HepG2 (cell line): ENCODE measurements at regions not wholly inside any gene's neighbourhood (a gene's known extent, or its start where the extent isn't known, plus 50 kb on each side); places are given as distances from the start of the nearest gene placed in this dataset.

Source experiments
- ATAC-seq: fragments of 200-7000 bp; cut with Tn5 transposase; 3 replicates; pipeline ENCODE4 v1.9.1; 2020; ENCODE audit warnings: mild to moderate bottlenecking, moderate library complexity
- BruUV-seq: library from RNA; stranded (reverse); fragments of 400-500 nt; replicated peaks from 2 replicates; lab custom pipeline; 2021; lab: Mats Ljungman, UMichigan
- CTCF ChIA-PET: fragments of 300-600 bp; formaldehyde crosslinking; extraction: SDS; loops from one replicate; lab custom pipeline; 2021; ENCODE audit warnings: low total read pairs, inconsistent platforms, low intra/inter-chr PET ratio; lab: Yijun Ruan, JAX
- POLR2A ChIA-PET: fragments of 350-600 bp; sonication (Branson Sonifier 250); formaldehyde crosslinking; loops from one replicate; lab custom pipeline; 2020; ENCODE audit warnings: antibody characterized with exemption, inconsistent platforms; lab: Yijun Ruan, JAX
- DNase-seq: peaks from one replicate; pipeline ENCODE4 v3.0.0-alpha.2; 2015; ENCODE audit warnings: low spot score
- FAIRE-seq: peaks from 3 replicates; lab custom pipeline; 2011; peaks lifted over from hg19 to GRCh38; lab: Jason Lieb, UNC
- H2AFZ ChIP-seq: one replicate; pipeline ENCODE4 v1.6.1; 2011; ENCODE audit warnings: low read length, inconsistent platforms
- H3K27ac ChIP-seq: fragments of 300-600 bp; 3 replicates; pipeline ENCODE4 v1.8.0; 2011; ENCODE audit warnings: mixed run types, mild to moderate bottlenecking, mixed read lengths, low read length, inconsistent platforms; ENCODE audit not compliant: insufficient read depth; ENCODE audit errors: extremely low read length
- H3K27me3 ChIP-seq, 2 experiments: fragments of 200-600 bp in 1 of 2; 2 replicates in 1 of 2; 3 replicates in 1 of 2; pipeline versions ENCODE4 v1.6.0 to v1.8.0; 2011; ENCODE audit warnings: low read length in 2 of 2, mild to moderate bottlenecking in 2 of 2, moderate library complexity in 2 of 2, inconsistent platforms in 1 of 2; ENCODE audit not compliant: insufficient read depth in 2 of 2, control insufficient read depth in 1 of 2
- H3K36me3 ChIP-seq, 2 experiments: fragments of 200-600 bp in 1 of 2; replicated peaks in 1 of 2; 2 replicates in 1 of 2; 3 replicates in 1 of 2; pipeline versions ENCODE4 v1.5.1 to v1.8.0; 2011; ENCODE audit warnings: low read length in 2 of 2, inconsistent platforms in 1 of 2; ENCODE audit not compliant: insufficient read depth in 2 of 2, control insufficient read depth in 1 of 2
- H3K4me1 ChIP-seq: 2 replicates; pipeline ENCODE4 v1.5.1; 2012; ENCODE audit warnings: low read length, inconsistent platforms; ENCODE audit not compliant: insufficient read depth
- H3K4me2 ChIP-seq: 2 replicates; pipeline ENCODE4 v1.6.0; 2011; ENCODE audit warnings: low read depth, low read length, inconsistent platforms
- H3K4me3 ChIP-seq, 3 experiments: fragments of 200-600 bp in 1 of 3; sonication (generic), shearing (Covaris generic) in 1 of 3; replicated peaks in 1 of 3; 2 replicates each; pipeline ENCODE4 v1.5.1; 2011 to 2016; ENCODE audit warnings: low read length in 3 of 3, inconsistent platforms in 2 of 3, low read depth in 2 of 3, mild to moderate bottlenecking in 2 of 3, control low read depth in 1 of 3, mixed read lengths in 1 of 3; ENCODE audit not compliant: insufficient read depth in 1 of 3
- H3K79me2 ChIP-seq: one replicate; pipeline ENCODE4 v1.6.1; 2011; ENCODE audit warnings: low read length, inconsistent platforms; ENCODE audit not compliant: insufficient read depth
- H3K9ac ChIP-seq: 2 replicates; pipeline ENCODE4 v1.6.0; 2011; ENCODE audit warnings: mild to moderate bottlenecking, low read depth, low read length, inconsistent platforms; ENCODE audit not compliant: insufficient read depth
- H3K9me3 ChIP-seq: 2 replicates; pipeline ENCODE4 v1.5.1; 2012; ENCODE audit warnings: mild to moderate bottlenecking, low read length
- H4K20me1 ChIP-seq: 2 replicates; pipeline ENCODE4 v1.6.0; 2011; ENCODE audit warnings: inconsistent platforms, mild to moderate bottlenecking, low read length, moderate library complexity; ENCODE audit not compliant: insufficient read depth
- FOXA3 ChIP-seq: IDR thresholded peaks from 2 replicates; pipeline ENCODE4 v1.6.1; 2016; ENCODE audit warnings: missing genetic modification reagents, missing compliant biosample characterization
- HNF4A ChIP-seq: sonication (generic); formaldehyde crosslinking; IDR thresholded peaks from 2 replicates; pipeline ENCODE4 v1.4.0; 2020; ENCODE audit warnings: missing genetic modification reagents
- IKZF1 ChIP-seq: fragments of 450-650 bp; IDR thresholded peaks from 2 replicates; pipeline ENCODE4 v1.7.1; 2016
- SOX5 ChIP-seq: IDR thresholded peaks from 2 replicates; pipeline ENCODE4 v1.6.1; 2016; ENCODE audit warnings: borderline replicate concordance
- TCF7L2 ChIP-seq: IDR thresholded peaks from 2 replicates; pipeline ENCODE4 v1.6.1; 2011; ENCODE audit warnings: mild to moderate bottlenecking, low read depth, low read length, moderate library complexity
- ZNF329 ChIP-seq: sonication (generic); formaldehyde crosslinking; IDR thresholded peaks from 2 replicates; pipeline ENCODE4 v1.9.0; 2021; ENCODE audit warnings: low read depth, mild to moderate bottlenecking, missing genetic modification reagents
- ZSCAN25 ChIP-seq: sonication (generic); formaldehyde crosslinking; IDR thresholded peaks from 2 replicates; pipeline ENCODE4 v1.8.0; 2022; ENCODE audit warnings: mild to moderate bottlenecking, missing genetic modification reagents
- WGBS: methylation state at CpG from one replicate; pipeline ENCODE4 v1.1.6; 2017; ENCODE audit warnings: low lambda C conversion rate; 5-methylcytosine and 5-hydroxymethylcytosine counted together
- in situ Hi-C: cut with HindIII; loops from 2 replicates; pipeline ENCODE4 v1.10.0; 2017; ENCODE audit warnings: low pct_unique_long_range_greater_than_20kb; ENCODE audit not compliant: extremely low pct_ligation_motif_present
- intact Hi-C: fragments of 100-400 bp; cut with micrococcal nuclease; formaldehyde crosslinking; loops from one replicate; pipeline ENCODE4 v1.10.0; 2022; ENCODE audit not compliant: unreplicated experiment
- TF ChIP-seq, protein P1 (sequence below): sonication (generic); formaldehyde crosslinking; IDR thresholded peaks from 2 replicates; pipeline ENCODE4 v1.4.0; 2020; ENCODE audit warnings: missing genetic modification reagents, borderline replicate concordance
- TF ChIP-seq, protein P2 (sequence below): sonication (generic); formaldehyde crosslinking; IDR thresholded peaks from 2 replicates; pipeline ENCODE4 v1.4.0; 2020; ENCODE audit warnings: missing genetic modification reagents
- TF ChIP-seq, protein P3 (sequence below): sonication (generic); formaldehyde crosslinking; IDR thresholded peaks from 2 replicates; pipeline ENCODE4 v1.4.0; 2020; ENCODE audit warnings: missing genetic modification reagents
- TF ChIP-seq, protein P4 (sequence below): sonication (generic); formaldehyde crosslinking; IDR thresholded peaks from 2 replicates; pipeline ENCODE4 v1.8.0; 2022; ENCODE audit warnings: low read depth, missing genetic modification reagents
- TF ChIP-seq, protein P5 (sequence below): sonication (generic); IDR thresholded peaks from 2 replicates; pipeline ENCODE4 v1.6.1; 2016; ENCODE audit warnings: low read depth, borderline replicate concordance

DNA sequence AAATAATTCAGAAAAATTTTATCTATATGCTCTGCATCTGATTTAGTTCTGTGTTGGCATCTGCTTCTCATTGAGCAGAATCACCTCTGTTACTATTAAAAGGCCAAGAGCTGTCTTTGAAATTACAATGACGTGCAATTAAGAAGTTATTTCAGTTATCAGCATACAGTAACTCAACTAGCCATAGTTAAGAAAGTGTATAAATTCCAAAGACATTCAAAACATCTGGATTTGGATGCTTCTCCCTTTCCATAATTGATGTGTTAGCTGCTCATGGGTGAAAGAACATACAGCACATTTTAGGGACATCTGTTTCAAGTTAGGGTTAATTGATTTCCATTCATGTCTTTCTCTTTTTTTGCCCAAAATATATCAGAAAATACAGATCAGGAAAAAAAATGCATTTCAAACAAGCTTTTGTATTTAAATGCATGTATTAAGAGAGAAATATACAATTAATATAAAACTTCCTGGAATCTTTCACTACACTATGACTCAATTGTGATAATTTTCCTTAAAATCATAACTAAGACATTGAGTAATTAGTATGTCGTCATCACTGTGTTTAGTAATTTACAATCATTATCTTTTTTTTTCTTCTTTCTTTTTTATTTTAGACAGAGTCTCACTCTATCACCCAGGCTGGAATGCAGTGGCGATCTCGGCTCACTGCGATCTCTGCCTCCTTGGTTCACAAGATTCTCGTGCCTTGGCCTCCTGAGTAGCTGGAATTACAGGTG lies 82.7 kb upstream of the MBNL1 start (continued):
- TF ChIP-seq, protein P1, sequence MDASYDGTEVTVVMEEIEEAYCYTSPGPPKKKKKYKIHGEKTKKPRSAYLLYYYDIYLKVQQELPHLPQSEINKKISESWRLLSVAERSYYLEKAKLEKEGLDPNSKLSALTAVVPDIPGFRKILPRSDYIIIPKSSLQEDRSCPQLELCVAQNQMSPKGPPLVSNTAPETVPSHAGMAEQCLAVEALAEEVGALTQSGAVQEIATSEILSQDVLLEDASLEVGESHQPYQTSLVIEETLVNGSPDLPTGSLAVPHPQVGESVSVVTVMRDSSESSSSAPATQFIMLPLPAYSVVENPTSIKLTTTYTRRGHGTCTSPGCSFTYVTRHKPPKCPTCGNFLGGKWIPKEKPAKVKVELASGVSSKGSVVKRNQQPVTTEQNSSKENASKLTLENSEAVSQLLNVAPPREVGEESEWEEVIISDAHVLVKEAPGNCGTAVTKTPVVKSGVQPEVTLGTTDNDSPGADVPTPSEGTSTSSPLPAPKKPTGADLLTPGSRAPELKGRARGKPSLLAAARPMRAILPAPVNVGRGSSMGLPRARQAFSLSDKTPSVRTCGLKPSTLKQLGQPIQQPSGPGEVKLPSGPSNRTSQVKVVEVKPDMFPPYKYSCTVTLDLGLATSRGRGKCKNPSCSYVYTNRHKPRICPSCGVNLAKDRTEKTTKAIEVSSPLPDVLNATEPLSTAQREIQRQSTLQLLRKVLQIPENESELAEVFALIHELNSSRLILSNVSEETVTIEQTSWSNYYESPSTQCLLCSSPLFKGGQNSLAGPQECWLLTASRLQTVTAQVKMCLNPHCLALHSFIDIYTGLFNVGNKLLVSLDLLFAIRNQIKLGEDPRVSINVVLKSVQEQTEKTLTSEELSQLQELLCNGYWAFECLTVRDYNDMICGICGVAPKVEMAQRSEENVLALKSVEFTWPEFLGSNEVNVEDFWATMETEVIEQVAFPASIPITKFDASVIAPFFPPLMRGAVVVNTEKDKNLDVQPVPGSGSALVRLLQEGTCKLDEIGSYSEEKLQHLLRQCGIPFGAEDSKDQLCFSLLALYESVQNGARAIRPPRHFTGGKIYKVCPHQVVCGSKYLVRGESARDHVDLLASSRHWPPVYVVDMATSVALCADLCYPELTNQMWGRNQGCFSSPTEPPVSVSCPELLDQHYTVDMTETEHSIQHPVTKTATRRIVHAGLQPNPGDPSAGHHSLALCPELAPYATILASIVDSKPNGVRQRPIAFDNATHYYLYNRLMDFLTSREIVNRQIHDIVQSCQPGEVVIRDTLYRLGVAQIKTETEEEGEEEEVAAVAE (CRISPR knock-in tag), result no peak
- TF ChIP-seq TCF7L2, result no peak
- TF ChIP-seq ZSCAN25 (CRISPR knock-in tag), result no peak
- TF ChIP-seq IKZF1, result no peak
- TF ChIP-seq, all 625 proteins: peak for 2

DNA sequence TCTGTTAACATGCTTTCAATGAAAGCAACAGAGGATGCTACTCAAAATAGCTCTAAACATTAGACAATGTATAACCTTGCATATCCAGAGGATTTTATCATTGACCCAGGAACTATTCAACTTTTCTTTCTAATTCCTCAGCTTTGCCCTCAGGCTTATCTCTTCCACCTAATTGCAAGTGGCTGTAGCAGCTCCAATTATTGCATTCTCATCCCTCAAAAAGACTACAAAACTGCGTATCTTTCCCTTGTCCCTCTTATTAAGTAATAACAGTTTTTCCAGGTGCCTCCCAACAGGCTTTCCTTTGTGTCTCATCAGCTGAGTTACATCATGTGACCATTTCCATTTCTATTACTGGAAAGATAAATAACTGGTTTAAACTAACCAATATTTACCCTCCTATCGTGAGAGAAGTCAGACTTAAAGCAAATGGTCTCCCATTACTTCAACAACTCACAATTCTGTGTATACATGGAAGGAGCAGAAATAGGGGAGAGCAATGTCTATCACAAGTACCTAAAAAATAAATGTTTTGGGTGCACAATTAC lies 78.0 kb upstream of the MBNL1 start:
- in situ Hi-C loops, result no loop called here
- FAIRE-seq, result no peak
- TF ChIP-seq ZNF329 (no peak), SOX5 (CRISPR knock-in tag) (peak; percentile 17; the same call in 1 of the 2 replicates), FOXA3 (CRISPR knock-in tag) (0 out of 2 replicates have a peak, but pooled peaks have one; percentile 20), HNF4A (CRISPR knock-in tag) (no peak)
- TF ChIP-seq, protein P2, sequence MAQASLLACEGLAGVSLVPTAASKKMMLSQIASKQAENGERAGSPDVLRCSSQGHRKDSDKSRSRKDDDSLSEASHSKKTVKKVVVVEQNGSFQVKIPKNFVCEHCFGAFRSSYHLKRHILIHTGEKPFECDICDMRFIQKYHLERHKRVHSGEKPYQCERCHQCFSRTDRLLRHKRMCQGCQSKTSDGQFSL, result no peak
- TF ChIP-seq, protein P3, sequence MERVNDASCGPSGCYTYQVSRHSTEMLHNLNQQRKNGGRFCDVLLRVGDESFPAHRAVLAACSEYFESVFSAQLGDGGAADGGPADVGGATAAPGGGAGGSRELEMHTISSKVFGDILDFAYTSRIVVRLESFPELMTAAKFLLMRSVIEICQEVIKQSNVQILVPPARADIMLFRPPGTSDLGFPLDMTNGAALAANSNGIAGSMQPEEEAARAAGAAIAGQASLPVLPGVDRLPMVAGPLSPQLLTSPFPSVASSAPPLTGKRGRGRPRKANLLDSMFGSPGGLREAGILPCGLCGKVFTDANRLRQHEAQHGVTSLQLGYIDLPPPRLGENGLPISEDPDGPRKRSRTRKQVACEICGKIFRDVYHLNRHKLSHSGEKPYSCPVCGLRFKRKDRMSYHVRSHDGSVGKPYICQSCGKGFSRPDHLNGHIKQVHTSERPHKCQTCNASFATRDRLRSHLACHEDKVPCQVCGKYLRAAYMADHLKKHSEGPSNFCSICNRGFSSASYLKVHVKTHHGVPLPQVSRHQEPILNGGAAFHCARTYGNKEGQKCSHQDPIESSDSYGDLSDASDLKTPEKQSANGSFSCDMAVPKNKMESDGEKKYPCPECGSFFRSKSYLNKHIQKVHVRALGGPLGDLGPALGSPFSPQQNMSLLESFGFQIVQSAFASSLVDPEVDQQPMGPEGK (CRISPR knock-in tag), result no peak
- TF ChIP-seq, protein P4, sequence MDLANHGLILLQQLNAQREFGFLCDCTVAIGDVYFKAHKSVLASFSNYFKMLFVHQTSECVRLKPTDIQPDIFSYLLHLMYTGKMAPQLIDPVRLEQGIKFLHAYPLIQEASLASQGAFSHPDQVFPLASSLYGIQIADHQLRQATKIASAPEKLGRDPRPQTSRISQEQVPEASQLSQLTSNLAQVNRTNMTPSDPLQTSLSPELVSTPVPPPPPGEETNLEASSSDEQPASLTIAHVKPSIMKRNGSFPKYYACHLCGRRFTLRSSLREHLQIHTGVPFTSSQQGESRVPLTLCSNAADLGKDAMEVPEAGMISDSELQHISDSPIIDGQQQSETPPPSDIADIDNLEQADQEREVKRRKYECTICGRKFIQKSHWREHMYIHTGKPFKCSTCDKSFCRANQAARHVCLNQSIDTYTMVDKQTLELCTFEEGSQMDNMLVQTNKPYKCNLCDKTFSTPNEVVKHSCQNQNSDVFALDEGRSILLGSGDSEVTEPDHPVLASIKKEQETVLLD (CRISPR knock-in tag), result no peak
- TF ChIP-seq, protein P5, sequence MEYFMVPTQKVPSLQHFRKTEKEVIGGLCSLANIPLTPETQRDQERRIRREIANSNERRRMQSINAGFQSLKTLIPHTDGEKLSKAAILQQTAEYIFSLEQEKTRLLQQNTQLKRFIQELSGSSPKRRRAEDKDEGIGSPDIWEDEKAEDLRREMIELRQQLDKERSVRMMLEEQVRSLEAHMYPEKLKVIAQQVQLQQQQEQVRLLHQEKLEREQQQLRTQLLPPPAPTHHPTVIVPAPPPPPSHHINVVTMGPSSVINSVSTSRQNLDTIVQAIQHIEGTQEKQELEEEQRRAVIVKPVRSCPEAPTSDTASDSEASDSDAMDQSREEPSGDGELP, result peak; percentile 32; the same call in 1 of the 2 replicates

More for the DNA sequence above, 78.0 kb upstream of the MBNL1 start:
- Histone ChIP-seq H3K27me3 (no peaks in the 10 kb centered on the region), H3K79me2 (no peaks in the 10 kb centered on the region), H3K9me3 (no peaks in the 10 kb centered on the region), H3K4me2 (no peak overlapping the region), H4K20me1 (no peaks in the 10 kb centered on the region), H3K9ac (no peak overlapping the region), H3K4me1 (0 out of 2 replicates have a peak, but pooled peaks cover 12% of the 10 kb centered on the region), H3K27ac (no peak overlapping the region), H3K4me3 (no peak overlapping the region), H2AFZ (no peak overlapping the region), H3K36me3 (no peaks in the 10 kb centered on the region)
- BruUV-seq, result no TSS peak
- ATAC-seq (no peak), DNase-seq (peak; percentile 32)
- intact Hi-C loops, result no loop called here
- 1% methylated on average over 2 of the region's 2 CpGs for WGBS
- POLR2A ChIA-PET, result no interaction called here
- CTCF ChIA-PET, result no interaction called here
